ENCODE measurements at regions not wholly inside any gene's neighbourhood (a gene's known extent, or its start where the extent isn't known, plus 50 kb on each side); places are given as distances from the start of the nearest gene placed in this dataset.
"Not testable (repeated sequence)": the region's sequence is repeated elsewhere in the genome, so short reads cannot be mapped to it uniquely, and the experiment has no call there.

- DNase-seq (ENCODE audit: low read depth, low spot score), result no peak
Measured at GRCh38 chrX:140165849-140166248, 200.5 kb upstream of the CXorf66 start.

GRCh38 chrX:140164391-140164790, 199.1 kb upstream of the CXorf66 start:
- DNase-seq (ENCODE audit: low read depth, low spot score), result no peak

GRCh38 chrX:140163371-140164159, 198.2 kb upstream of the CXorf66 start:
- DNase-seq (ENCODE audit: low read depth, low spot score), result no peak

- DNase-seq (ENCODE audit: low read depth, low spot score), result no peak
Measured at GRCh38 chrX:140157611-140158010, 192.3 kb upstream of the CXorf66 start.

GRCh38 chrX:140157143-140157542, 191.8 kb upstream of the CXorf66 start:
- no peak for DNase-seq (ENCODE audit: low read depth, low spot score)

- DNase-seq (ENCODE audit: low read depth, low spot score), result no peak
Measured at GRCh38 chrX:140151316-140151715, 186.0 kb upstream of the CXorf66 start.

GRCh38 chrX:140149761-140150160, 184.4 kb upstream of the CXorf66 start:
- DNase-seq (ENCODE audit: low read depth, low spot score), result no peak

GRCh38 chrX:140141444-140142029, 176.2 kb upstream of the CXorf66 start:
- DNase-seq (ENCODE audit: low read depth, low spot score), result no peak

GRCh38 chrX:140138492-140138891, 173.2 kb upstream of the CXorf66 start:
- DNase-seq (ENCODE audit: low read depth, low spot score), result not testable (repeated sequence)

GRCh38 chrX:140138065-140138464, 172.7 kb upstream of the CXorf66 start:
- not testable (repeated sequence) for DNase-seq (ENCODE audit: low read depth, low spot score)

GRCh38 chrX:140132937-140133336, 167.6 kb upstream of the CXorf66 start:
- DNase-seq (ENCODE audit: low read depth, low spot score), result no peak

- no peak for DNase-seq (ENCODE audit: low read depth, low spot score)
Measured at GRCh38 chrX:140123446-140123845, 158.1 kb upstream of the CXorf66 start.

GRCh38 chrX:140114059-140114458, 148.7 kb upstream of the CXorf66 start:
- DNase-seq (ENCODE audit: low read depth, low spot score), result not testable (repeated sequence)

- DNase-seq (ENCODE audit: low read depth, low spot score), result no peak
Measured at GRCh38 chrX:140110081-140110650, 144.8 kb upstream of the CXorf66 start.

- no peak for DNase-seq (ENCODE audit: low read depth, low spot score)
Measured at GRCh38 chrX:140104760-140105159, 139.4 kb upstream of the CXorf66 start.

GRCh38 chrX:140099221-140099620, 133.9 kb upstream of the CXorf66 start:
- DNase-seq (ENCODE audit: low read depth, low spot score), result no peak

- no peak for DNase-seq (ENCODE audit: low read depth, low spot score)
Measured at GRCh38 chrX:140092121-140092520, 126.8 kb upstream of the CXorf66 start.

- no peak for DNase-seq (ENCODE audit: low read depth, low spot score)
Measured at GRCh38 chrX:140091125-140091886, 126.0 kb upstream of the CXorf66 start.

GRCh38 chrX:140090800-140091124, 125.4 kb upstream of the CXorf66 start:
- no peak for DNase-seq (ENCODE audit: low read depth, low spot score)

- no peak for DNase-seq (ENCODE audit: low read depth, low spot score)
Measured at GRCh38 chrX:140088438-140088837, 123.1 kb upstream of the CXorf66 start.

- DNase-seq (ENCODE audit: low read depth, low spot score), result no peak
Measured at GRCh38 chrX:140087875-140088274, 122.6 kb upstream of the CXorf66 start.

- DNase-seq (ENCODE audit: low read depth, low spot score), result no peak
Measured at GRCh38 chrX:140086691-140087090, 121.4 kb upstream of the CXorf66 start.
